ENCODE measurements at regions not wholly inside any gene's neighbourhood (a gene's known extent, or its start where the extent isn't known, plus 50 kb on each side); places are given as distances from the start of the nearest gene placed in this dataset.

- no peak overlapping the region for H3K56ac ChIP-seq (ENCODE audit: extremely low read depth, insufficient read depth, low read length)
- no peak overlapping the region for H2AK9ac ChIP-seq (replicated peaks; ENCODE audit: low read depth, low read length, poor library complexity)
- no peak overlapping the region for H3K4ac ChIP-seq (ENCODE audit: low read depth, low read length)
- H2BK20ac ChIP-seq (ENCODE audit: low read depth, low read length), result no peak overlapping the region
- H3K9me3 ChIP-seq (ENCODE audit: control insufficient read depth, insufficient read depth, low read length), result peaks cover 3% of the 10 kb centered on the region; the same call in 1 of the 2 replicates
- H3K14ac ChIP-seq (replicated peaks; ENCODE audit: low read depth, low read length), result no peak overlapping the region
- H2BK15ac ChIP-seq (ENCODE audit: low read depth, low read length), result no peak overlapping the region
- no peak overlapping the region for H4K8ac ChIP-seq (ENCODE audit: low read depth in 2 of 2, low read length in 2 of 2)
- no peak overlapping the region for H3K4me2 ChIP-seq (ENCODE audit: low read depth, low read length)
- H3K4me3 ChIP-seq (ENCODE audit: insufficient read depth, low read depth, low read length), result no peak overlapping the region
- in situ Hi-C loops (cut with MboI; ENCODE audit: low sequenced_read_pairs) (no loop called here), dilution Hi-C loops (cut with HindIII; ENCODE audit: low sequenced_read_pairs, unreplicated experiment) (no loop called here), intact Hi-C loops (cut with micrococcal nuclease) (no loop called here)
- H2BK5ac ChIP-seq (ENCODE audit: low read depth, low read length, poor library complexity, severe bottlenecking), result no peak overlapping the region
- H2BK120ac ChIP-seq (ENCODE audit: low read depth, low read length), result no peak overlapping the region
- DNase-seq, result no peak
- H4K5ac ChIP-seq (ENCODE audit: low read depth, low read length), result no peak overlapping the region
- no peak overlapping the region for H3K27ac ChIP-seq (ENCODE audit: insufficient read depth, low read length)
- H3K18ac ChIP-seq (ENCODE audit: low read depth, low read length), result no peak overlapping the region
- no peaks in the 10 kb centered on the region for H3K79me1 ChIP-seq (ENCODE audit: low read depth in 1 of 2, low read length in 2 of 2)
- H2AFZ ChIP-seq (replicated peaks; ENCODE audit: low read length, poor library complexity), result no peak overlapping the region
- H3K23ac ChIP-seq (ENCODE audit: low read depth, low read length), result no peak overlapping the region
- no peaks in the 10 kb centered on the region for H3K4me1 ChIP-seq (ENCODE audit: control insufficient read depth, insufficient read depth, low read length)
- H4K20me1 ChIP-seq (ENCODE audit: insufficient read depth, low read length), result no peaks in the 10 kb centered on the region
- no peaks in the 10 kb centered on the region for H3K9me1 ChIP-seq (ENCODE audit: insufficient read depth, low read length)
- no peak for TF ChIP-seq RAD21 (IDR thresholded peaks at IDR 0.05; ENCODE audit: low read length)
- no peak for TF ChIP-seq RCOR1 (IDR thresholded peaks at IDR 0.05; ENCODE audit: insufficient replicate concordance, low read length)
- no peak for TF ChIP-seq ELK1 (IDR thresholded peaks at IDR 0.05; ENCODE audit: borderline replicate concordance, low read depth, low read length)
- no peak for TF ChIP-seq NFE2L2 (IDR thresholded peaks at IDR 0.05; ENCODE audit: low read depth, low read length)
- TF ChIP-seq CTCF (conservative IDR thresholded peaks at IDR 0.05; ENCODE audit: low read depth, low read length), result no peak
- no peak for TF ChIP-seq CEBPB (IDR thresholded peaks at IDR 0.05; ENCODE audit: low read depth, low read length)
- no peak for TF ChIP-seq CHD1 (IDR thresholded peaks at IDR 0.05; ENCODE audit: low read depth, low read length)
- no peak for TF ChIP-seq SMC3 (IDR thresholded peaks at IDR 0.05; ENCODE audit: low read depth, low read length)
- TF ChIP-seq MAZ (IDR thresholded peaks at IDR 0.05; ENCODE audit: borderline replicate concordance, low read depth, low read length), result no peak
- no peak for TF ChIP-seq BHLHE40 (IDR thresholded peaks at IDR 0.05; ENCODE audit: low read depth, low read length)
- no peak for TF ChIP-seq USF2 (IDR thresholded peaks at IDR 0.05; ENCODE audit: low read depth, low read length)
- no peak for TF ChIP-seq RFX5 (IDR thresholded peaks at IDR 0.05; ENCODE audit: low read depth, low read length)
- no peak for TF ChIP-seq MXI1 (IDR thresholded peaks at IDR 0.05; ENCODE audit: borderline replicate concordance, low read depth, low read length)
- TF ChIP-seq FOS (IDR thresholded peaks at IDR 0.05; ENCODE audit: low read depth, low read length), result no peak
- TF ChIP-seq MAFK (IDR thresholded peaks at IDR 0.05; ENCODE audit: low read depth, low read length), result no peak
- no peak for TF ChIP-seq POLR2A (IDR thresholded peaks at IDR 0.05; ENCODE audit: low read depth, low read length)
- ChIA-PET CTCF (interaction anchor here (0.6 kb wide), 1 partner anchor 10 kb away, joined by 5 read pairs; no protein-coding TSS in a partner anchor), POLR2A (ENCODE audit: unreplicated experiment) (no interaction called here)
- H4K91ac ChIP-seq (ENCODE audit: insufficient read depth, low read depth, low read length), result no peak overlapping the region
- no CpG with 5 or more reads among the region's 3 CpGs for WGBS, 2 experiments (ENCODE audit: extremely low coverage in 2 of 2, insufficient read length in 1 of 2)
- no TSS peak for BruUV-seq (replicated peaks)
- no peak overlapping the region for H3K9ac ChIP-seq (ENCODE audit: low read depth, low read length)
- H3K36me3 ChIP-seq (ENCODE audit: control insufficient read depth, insufficient read depth, low read length), result no peaks in the 10 kb centered on the region
- H3K27me3 ChIP-seq (ENCODE audit: control insufficient read depth, insufficient read depth, low read length), result no peaks in the 10 kb centered on the region
- ATAC-seq (ENCODE audit: low read depth), result no peak
- no peak overlapping the region for H2AK5ac ChIP-seq (ENCODE audit: low read depth, low read length)
These were observed 76.1 kb upstream of the DGKB start for GRCh38 chr7:14978687-14979086.

Data from IMR-90 (cell line).